8988T (cell line): ENCODE measurements at regions not wholly inside any gene's neighbourhood (a gene's known extent, or its start where the extent isn't known, plus 50 kb on each side); places are given as distances from the start of the nearest gene placed in this dataset.

Source experiments
- DNase-seq: peaks from one replicate; pipeline ENCODE4 v3.0.0; 2011

- no peak for DNase-seq
These were observed 379.2 kb upstream of the IRX1 start for GRCh38 chr5:3216386-3216785.

GRCh38 chr5:3214838-3215374 is 380.7 kb upstream of the IRX1 start:
- DNase-seq = no peak

DNA sequence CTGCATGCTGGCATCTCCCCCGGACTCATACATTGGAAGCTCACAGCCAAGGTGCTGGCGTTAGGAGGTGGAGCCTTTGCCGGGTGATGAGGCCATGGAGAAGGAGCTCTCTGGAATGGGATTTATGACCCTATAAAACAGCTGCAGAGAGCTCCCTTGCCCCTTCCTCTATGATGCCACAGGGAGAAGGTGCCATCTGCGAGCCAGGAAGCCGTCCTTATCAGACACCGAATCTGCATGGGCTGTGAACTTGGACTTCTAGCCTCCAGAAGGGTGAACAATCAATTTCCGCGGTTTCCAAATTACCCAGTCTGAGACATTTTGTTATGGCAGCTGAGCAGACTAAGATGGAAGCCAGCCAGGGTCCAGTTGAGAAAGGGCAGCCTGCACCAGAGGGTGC is 381.2 kb upstream of the IRX1 start:
- no peak for DNase-seq

- DNase-seq = no peak
These were observed 382.8 kb upstream of the IRX1 start for GRCh38 chr5:3212869-3213268.

DNA sequence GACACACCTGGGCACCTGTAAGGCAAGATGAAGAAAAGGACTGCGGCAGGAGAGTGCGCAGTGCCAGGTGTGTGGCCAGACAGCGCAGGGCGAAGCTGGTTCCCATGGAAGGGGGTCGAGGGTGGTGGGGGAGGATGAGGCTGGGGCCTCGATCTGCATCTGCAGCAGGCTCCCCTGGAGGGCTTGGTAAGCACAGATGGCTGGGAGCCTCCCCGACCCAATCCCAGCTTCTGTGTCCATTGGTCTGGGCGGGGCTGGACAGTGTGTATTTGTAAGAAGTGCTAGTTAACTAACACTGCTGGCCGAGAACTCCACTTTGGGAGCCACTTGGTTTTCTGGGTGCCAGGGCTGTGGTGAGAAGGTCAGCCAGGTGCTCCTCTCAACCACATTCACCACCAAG is 385.1 kb upstream of the IRX1 start:
- DNase-seq = no peak

DNA sequence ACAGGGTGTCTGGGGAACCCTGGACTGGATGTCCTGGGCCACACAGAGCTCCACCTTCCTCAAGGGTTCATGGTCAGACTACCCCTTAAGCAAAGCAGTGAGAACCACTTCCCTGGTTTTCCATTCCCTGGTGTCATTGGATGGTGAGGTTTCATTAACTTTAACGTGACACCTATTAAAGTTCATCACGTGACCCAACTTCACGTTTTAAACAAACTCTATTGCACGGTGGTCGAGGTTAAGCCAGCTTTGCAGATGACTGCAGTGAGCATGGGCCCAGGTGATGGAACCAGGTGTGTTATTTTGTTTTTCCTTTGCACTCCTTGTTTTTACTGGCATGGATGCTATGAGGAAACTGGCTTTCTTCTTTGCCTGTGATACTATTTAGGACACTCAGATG is 385.7 kb upstream of the IRX1 start:
- no peak for DNase-seq

- DNase-seq = no peak
These were observed 393.1 kb upstream of the IRX1 start for GRCh38 chr5:3202570-3202969.

DNA sequence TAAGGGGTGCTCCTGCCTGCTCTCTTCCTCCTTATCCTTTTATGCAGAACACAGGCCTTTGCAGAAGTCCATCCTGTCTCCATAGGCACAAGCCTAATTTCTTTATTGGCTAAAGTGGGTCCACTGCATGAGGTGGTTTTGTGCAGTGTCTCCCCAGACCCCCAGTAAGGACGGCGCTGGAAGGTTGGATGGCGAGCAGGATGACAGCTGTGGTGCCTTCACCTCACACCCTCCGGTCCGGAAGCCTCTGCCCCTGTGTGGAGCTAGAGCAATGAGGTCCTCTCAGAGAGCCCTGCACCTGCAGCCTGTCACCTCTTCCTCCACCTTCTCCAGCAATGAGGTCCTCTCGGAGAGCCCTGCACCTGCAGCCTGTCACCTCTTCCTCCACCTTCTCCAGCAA is 393.7 kb upstream of the IRX1 start:
- no peak for DNase-seq

- no peak for DNase-seq
These were observed 394.5 kb upstream of the IRX1 start for GRCh38 chr5:3201121-3201520.

DNA sequence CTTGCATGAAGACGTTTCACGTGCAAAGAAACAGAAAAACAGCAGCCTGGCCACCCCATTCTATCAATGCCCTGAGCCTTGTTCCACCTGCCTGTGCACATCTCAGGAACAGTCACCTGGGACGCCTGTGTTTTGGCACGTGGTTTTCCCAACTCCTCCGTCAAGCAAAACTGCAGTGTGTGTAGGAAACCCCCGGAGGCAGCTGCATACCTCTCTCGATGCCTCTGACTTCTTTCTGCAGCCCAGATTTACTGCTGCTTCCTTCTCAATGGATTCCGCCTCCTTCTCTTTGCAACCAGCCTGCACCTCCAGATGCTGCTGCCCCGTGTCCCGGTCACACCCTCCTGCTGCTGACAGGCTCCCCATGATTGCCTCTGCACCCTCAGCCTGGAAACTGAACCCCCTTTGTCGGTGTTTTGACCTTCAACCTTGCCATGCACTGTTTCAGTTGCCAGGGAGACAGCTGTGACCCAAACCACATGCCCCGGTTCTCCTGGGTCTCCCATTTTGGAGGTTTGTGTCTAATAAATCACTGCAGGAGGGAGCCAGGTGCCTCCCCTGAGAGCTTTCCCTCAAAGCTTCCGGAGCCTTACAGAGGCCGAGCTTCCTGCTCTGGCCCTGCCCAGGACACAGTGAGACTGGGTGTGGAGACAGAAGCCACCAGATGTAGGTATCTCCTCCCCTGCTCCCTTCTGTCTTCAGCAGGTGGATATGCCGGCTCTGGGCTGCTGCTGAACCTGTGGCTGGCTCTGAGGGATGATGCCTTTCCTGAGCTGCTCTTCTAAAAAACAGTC is 395.5 kb upstream of the IRX1 start:
- DNase-seq = no peak

DNA sequence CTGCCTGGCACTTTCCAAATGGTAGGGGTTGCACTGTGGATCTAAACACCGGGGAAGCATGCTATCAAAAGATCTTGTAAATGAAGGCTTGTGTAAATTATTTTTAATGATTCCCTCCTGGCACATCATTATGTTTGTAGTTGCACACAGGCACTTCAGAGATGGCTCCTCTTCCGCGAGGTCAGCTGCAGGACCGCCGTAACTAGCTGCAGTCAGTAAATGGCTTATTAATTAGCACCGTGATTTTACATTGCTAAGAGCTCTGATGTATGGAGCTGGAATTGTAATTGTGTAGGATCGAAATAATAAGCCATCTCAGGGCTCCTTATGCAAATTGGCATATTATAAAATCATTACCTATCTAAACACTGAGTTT is 397.6 kb upstream of the IRX1 start:
- DNase-seq = no peak

DNA sequence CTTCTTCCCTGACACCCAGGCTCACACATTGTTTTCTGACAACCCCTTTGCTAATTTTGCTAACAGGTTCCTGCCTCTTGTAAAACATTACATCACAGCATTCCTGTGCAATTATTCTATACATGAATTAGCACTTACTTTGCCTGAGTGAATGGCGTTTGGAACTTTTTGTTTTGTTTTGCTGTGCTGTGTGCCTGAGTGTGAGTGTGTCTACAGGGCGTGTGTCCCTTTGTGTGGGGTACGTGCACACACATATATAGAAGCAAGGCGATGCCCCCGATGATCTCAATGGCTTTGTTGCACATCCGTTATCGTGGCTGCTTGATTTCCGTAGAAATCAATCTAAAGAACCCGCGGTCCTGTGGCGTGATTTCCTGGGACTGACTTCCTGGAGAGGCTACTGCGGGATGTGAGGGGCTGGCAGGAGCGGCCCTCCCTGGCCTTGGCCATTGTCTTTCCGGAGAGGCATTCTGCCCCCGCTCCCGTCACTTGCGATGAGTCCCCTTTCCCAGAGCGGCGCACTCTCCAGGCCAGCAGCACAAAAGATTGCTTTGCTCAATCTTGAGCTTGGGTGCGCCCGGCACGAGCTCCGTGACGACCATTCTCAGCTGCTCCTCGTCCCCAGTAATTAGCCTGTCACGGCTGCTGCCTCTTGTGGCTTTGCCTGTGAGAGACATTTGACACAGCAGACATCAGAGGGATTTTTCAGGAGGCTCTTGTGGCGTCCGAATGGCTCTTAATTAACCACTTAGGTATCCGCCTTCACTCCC is 398.1 kb upstream of the IRX1 start:
- DNase-seq = no peak

DNA sequence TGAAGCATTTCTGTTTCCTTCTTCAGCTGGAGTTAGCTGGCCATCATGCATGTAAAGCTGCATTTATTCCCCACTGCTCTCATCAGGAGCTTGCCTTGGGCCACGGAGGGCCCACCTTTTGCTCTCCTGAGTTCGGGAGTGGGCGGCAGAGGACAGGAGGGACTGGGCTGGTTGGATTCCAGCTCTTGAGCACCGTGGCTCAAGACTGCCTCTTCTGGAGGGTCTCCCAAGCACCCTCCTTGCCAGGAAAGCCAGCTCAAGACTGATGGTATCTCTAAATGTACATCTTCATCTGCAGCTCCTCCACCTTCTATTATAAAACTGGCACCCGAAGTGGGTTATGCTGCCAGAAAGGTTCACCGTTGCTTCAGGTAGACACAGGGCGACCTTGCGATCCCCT is 399.6 kb upstream of the IRX1 start:
- DNase-seq = no peak

GRCh38 chr5:3194684-3195083 is 400.9 kb upstream of the IRX1 start:
- no peak for DNase-seq

GRCh38 chr5:3194271-3194670 is 401.4 kb upstream of the IRX1 start:
- DNase-seq = no peak

DNA sequence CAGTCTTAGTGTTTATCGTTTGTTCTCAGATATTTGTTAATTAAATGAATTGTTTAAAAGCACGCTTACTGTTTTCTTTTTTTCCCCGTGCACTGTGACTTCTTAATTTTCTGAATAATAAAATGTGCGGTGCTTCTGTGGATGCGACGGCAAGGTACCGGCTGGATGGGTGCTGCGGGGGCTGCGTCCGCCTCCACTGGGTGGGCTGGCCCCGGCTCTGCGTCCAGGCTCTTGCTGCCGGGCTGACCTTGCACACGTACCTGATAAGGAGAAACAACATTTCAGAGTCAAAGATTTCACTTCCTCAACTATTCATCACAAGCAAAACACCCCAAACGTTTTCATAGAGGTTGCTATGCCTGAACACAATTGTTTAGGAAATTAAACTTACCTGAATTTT is 404.0 kb upstream of the IRX1 start:
- DNase-seq = no peak

- no peak for DNase-seq
These were observed 404.7 kb upstream of the IRX1 start for GRCh38 chr5:3190930-3191329.

GRCh38 chr5:3190433-3190832 is 405.2 kb upstream of the IRX1 start:
- no peak for DNase-seq

DNA sequence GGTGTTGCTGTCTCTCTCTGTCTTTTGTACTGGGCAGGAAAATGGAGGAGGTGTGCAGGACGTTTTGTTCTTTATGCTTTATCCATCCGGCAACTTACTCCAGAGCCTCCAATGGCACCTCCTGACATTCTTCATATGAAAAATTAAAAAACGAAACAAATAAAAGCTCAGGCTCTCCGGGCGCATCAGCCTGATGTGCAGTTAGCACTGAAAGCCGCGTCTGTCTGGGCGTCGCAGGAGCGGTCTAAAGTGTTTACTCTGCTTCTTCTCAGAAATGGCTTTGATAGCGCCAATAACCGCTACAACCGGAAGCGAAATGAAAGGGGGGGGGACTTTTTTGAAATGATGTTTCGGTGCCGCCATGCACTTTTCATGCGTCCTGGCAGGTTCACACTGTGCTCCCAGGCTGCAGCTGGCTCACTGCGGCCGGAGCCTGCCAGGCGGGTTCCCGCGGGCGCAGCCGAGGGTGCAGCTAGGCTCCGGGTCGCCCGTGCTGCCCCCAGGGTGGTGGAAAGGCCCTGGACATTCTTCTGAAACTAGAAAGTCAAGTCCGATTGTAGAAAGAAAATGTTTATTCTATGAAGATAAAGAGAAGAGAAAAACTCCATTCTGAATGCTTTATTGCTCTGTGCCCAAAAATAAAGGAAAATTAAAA is 407.7 kb upstream of the IRX1 start:
- DNase-seq = no peak

- no peak for DNase-seq
These were observed 408.8 kb upstream of the IRX1 start for GRCh38 chr5:3186736-3187405.

DNA sequence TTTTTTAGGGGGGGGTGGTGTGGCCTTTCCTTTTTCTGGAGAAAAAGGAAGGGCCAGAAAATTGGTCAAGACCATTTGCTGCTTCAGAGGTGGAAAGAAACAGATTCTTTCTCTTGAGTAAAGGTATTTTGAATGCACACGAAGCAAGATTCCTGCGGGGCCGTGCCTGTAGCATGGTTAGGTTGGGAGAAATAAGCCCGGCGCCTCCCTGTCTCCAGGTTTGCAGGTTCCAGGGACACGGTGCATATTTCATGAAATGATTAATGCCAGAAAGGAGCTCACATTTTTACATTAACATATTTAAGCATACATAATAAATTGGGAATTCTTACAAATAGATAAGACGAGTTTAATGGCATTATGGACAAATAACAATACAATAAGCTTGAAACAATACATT is 409.5 kb upstream of the IRX1 start:
- DNase-seq = no peak

GRCh38 chr5:3185488-3185887 is 410.1 kb upstream of the IRX1 start:
- no peak for DNase-seq
